AG10803 (cell line): ENCODE measurements at regions not wholly inside any gene's neighbourhood (a gene's known extent, or its start where the extent isn't known, plus 50 kb on each side); places are given as distances from the start of the nearest gene placed in this dataset.

ENCODE experiments used
- DNase-seq: peaks from one replicate; pipeline ENCODE4 v3.0.0; 2010; ENCODE audit warnings: low read depth
- H3K4me3 ChIP-seq: 2 replicates; pipeline ENCODE4 v1.5.1; 2011; ENCODE audit warnings: mild to moderate bottlenecking, low read length, control low read depth
- CTCF ChIP-seq: conservative IDR thresholded peaks from 2 replicates; pipeline ENCODE4 v1.5.1; 2011; ENCODE audit warnings: mild to moderate bottlenecking, low read length, control low read depth, inconsistent platforms

GRCh38 chr5:92468295-92468694, 1085.2 kb upstream of the ARRDC3 start:
- DNase-seq, result no peak
- TF ChIP-seq CTCF, result no peak
- H3K4me3 ChIP-seq, result no peak overlapping the region

GRCh38 chr5:92467695-92468094, 1084.6 kb upstream of the ARRDC3 start:
- no peak for DNase-seq
- TF ChIP-seq CTCF, result no peak

GRCh38 chr5:92460505-92460904, 1077.4 kb upstream of the ARRDC3 start:
- DNase-seq, result no peak
- TF ChIP-seq CTCF, result no peak
- no peak overlapping the region for H3K4me3 ChIP-seq

More at GRCh38 chr5:92467695-92468094, 1084.6 kb upstream of the ARRDC3 start:
- no peak overlapping the region for H3K4me3 ChIP-seq

GRCh38 chr5:92459654-92460053, 1076.5 kb upstream of the ARRDC3 start:
- no peak for TF ChIP-seq CTCF
- DNase-seq, result no peak
- H3K4me3 ChIP-seq, result no peak overlapping the region

GRCh38 chr5:92455011-92455410, 1071.9 kb upstream of the ARRDC3 start:
- no peak for DNase-seq
- TF ChIP-seq CTCF, result no peak
- H3K4me3 ChIP-seq, result no peak overlapping the region

- DNase-seq, result no peak
- no peak for TF ChIP-seq CTCF
- no peak overlapping the region for H3K4me3 ChIP-seq
Measured at GRCh38 chr5:92444888-92445287, 1061.8 kb upstream of the ARRDC3 start.

GRCh38 chr5:92435781-92436180, 1052.7 kb upstream of the ARRDC3 start:
- no peak overlapping the region for H3K4me3 ChIP-seq
- DNase-seq, result no peak
- no peak for TF ChIP-seq CTCF
